Hepatocyte (in vitro differentiated cells): ENCODE measurements at regions not wholly inside any gene's neighbourhood (a gene's known extent, or its start where the extent isn't known, plus 50 kb on each side); places are given as distances from the start of the nearest gene placed in this dataset.

Experiments used
- DNase-seq: peaks from one replicate; pipeline ENCODE4 v3.0.0-alpha.2; 2016; ENCODE audit warnings: low spot score
- H2AFZ ChIP-seq: fragments of 200-600 bp; sonication (generic); 2 replicates; pipeline ENCODE4 v1.6.0; 2016; ENCODE audit warnings: antibody characterized with exemption, mild to moderate bottlenecking
- H3K27ac ChIP-seq: fragments of 200-600 bp; sonication (generic); 2 replicates; pipeline ENCODE4 v1.5.1; 2016; ENCODE audit warnings: mild to moderate bottlenecking
- H3K27me3 ChIP-seq: fragments of 200-600 bp; sonication (generic); 2 replicates; pipeline ENCODE4 v1.6.1; 2016
- H3K36me3 ChIP-seq: fragments of 200-600 bp; sonication (generic); replicated peaks from 2 replicates; pipeline ENCODE4 v1.5.1; 2016; ENCODE audit warnings: low read depth; ENCODE audit not compliant: insufficient read depth
- H3K4me1 ChIP-seq: fragments of 200-600 bp; sonication (generic); 2 replicates; pipeline ENCODE4 v1.5.1; 2016; ENCODE audit warnings: mild to moderate bottlenecking, moderate library complexity; ENCODE audit not compliant: insufficient read depth
- H3K4me2 ChIP-seq: fragments of 200-600 bp; sonication (generic); 2 replicates; pipeline ENCODE4 v1.6.0; 2016
- H3K4me3 ChIP-seq: fragments of 200-600 bp; sonication (generic); 2 replicates; pipeline ENCODE4 v1.5.1; 2016; ENCODE audit warnings: mild to moderate bottlenecking
- H3K79me2 ChIP-seq: fragments of 200-600 bp; sonication (generic); 2 replicates; pipeline ENCODE4 v1.6.0; 2017; ENCODE audit warnings: mild to moderate bottlenecking
- H3K9me2 ChIP-seq: fragments of 200-600 bp; sonication (generic); replicated peaks from 2 replicates; pipeline ENCODE4 v1.6.0; 2017; ENCODE audit warnings: mild to moderate bottlenecking; ENCODE audit not compliant: insufficient read depth
- H3K9me3 ChIP-seq: fragments of 200-600 bp; sonication (generic); 2 replicates; pipeline ENCODE4 v1.5.1; 2016; ENCODE audit warnings: low read depth, mild to moderate bottlenecking
- H4K20me1 ChIP-seq: fragments of 200-600 bp; sonication (generic); 2 replicates; pipeline ENCODE4 v1.6.0; 2016; ENCODE audit warnings: mild to moderate bottlenecking; ENCODE audit not compliant: insufficient read depth, poor library complexity, severe bottlenecking
- EZH2 ChIP-seq: fragments of 200-600 bp; sonication (generic); IDR thresholded peaks from 2 replicates; pipeline ENCODE4 v1.6.1; 2016; ENCODE audit warnings: antibody characterized with exemption, mild to moderate bottlenecking, borderline replicate concordance
- EZH2phosphoT487 ChIP-seq: fragments of 200-600 bp; sonication (generic); IDR thresholded peaks from one replicate; pipeline ENCODE4 v1.6.1; 2018; ENCODE audit warnings: antibody characterized with exemption, mild to moderate bottlenecking, low read depth, moderate library complexity; ENCODE audit not compliant: unreplicated experiment, severe bottlenecking
- WGBS: methylation state at CpG from one replicate; pipeline ENCODE4 v1.1.6; 2016; ENCODE audit warnings: low lambda C conversion rate; ENCODE audit errors: missing lambda C conversion rate; 5-methylcytosine and 5-hydroxymethylcytosine counted together
- TF ChIP-seq, protein P1 (sequence below): fragments of 200-600 bp; sonication (generic); IDR thresholded peaks from 2 replicates; pipeline ENCODE4 v1.5.1; 2016; ENCODE audit warnings: antibody characterized with exemption, mild to moderate bottlenecking; ENCODE audit not compliant: poor library complexity

DNA sequence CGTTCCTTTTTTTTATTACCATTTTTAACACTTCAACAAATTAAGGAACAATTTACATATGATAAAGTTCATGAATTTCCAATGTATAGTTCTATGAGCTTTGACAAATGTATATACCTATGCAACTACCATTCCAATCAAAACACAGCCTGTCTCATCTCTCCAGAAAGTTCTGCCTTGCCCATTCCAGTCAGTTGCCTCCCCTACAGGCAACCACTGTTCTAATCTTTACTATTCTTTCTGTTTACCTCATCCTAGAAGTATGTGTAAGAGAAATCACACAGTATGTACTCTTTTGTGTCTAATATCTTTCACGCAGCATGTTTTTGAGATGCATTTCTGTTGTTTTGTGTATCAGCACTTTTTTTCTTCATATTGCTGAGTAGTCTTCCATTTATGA lies 224.9 kb downstream of the KIT start:
- no peak overlapping the region for H3K27ac ChIP-seq
- H3K9me2 ChIP-seq = no peaks in the 10 kb centered on the region
- H4K20me1 ChIP-seq = no peaks in the 10 kb centered on the region
- no peak overlapping the region for H3K4me3 ChIP-seq
- no peak for DNase-seq
- no peaks in the 10 kb centered on the region for H3K4me1 ChIP-seq
- H3K79me2 ChIP-seq = no peaks in the 10 kb centered on the region
- H3K9me3 ChIP-seq = no peaks in the 10 kb centered on the region
- H3K27me3 ChIP-seq = no peaks in the 10 kb centered on the region
- WGBS = 46% methylated on average over 2 of the region's 2 CpGs
- no peak overlapping the region for H3K4me2 ChIP-seq
- H3K36me3 ChIP-seq = no peaks in the 10 kb centered on the region
- TF ChIP-seq EZH2 = no peak
- TF ChIP-seq, protein P1, sequence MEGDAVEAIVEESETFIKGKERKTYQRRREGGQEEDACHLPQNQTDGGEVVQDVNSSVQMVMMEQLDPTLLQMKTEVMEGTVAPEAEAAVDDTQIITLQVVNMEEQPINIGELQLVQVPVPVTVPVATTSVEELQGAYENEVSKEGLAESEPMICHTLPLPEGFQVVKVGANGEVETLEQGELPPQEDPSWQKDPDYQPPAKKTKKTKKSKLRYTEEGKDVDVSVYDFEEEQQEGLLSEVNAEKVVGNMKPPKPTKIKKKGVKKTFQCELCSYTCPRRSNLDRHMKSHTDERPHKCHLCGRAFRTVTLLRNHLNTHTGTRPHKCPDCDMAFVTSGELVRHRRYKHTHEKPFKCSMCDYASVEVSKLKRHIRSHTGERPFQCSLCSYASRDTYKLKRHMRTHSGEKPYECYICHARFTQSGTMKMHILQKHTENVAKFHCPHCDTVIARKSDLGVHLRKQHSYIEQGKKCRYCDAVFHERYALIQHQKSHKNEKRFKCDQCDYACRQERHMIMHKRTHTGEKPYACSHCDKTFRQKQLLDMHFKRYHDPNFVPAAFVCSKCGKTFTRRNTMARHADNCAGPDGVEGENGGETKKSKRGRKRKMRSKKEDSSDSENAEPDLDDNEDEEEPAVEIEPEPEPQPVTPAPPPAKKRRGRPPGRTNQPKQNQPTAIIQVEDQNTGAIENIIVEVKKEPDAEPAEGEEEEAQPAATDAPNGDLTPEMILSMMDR = peak; percentile 1
- no peak for TF ChIP-seq EZH2phosphoT487
- no peak overlapping the region for H2AFZ ChIP-seq

DNA sequence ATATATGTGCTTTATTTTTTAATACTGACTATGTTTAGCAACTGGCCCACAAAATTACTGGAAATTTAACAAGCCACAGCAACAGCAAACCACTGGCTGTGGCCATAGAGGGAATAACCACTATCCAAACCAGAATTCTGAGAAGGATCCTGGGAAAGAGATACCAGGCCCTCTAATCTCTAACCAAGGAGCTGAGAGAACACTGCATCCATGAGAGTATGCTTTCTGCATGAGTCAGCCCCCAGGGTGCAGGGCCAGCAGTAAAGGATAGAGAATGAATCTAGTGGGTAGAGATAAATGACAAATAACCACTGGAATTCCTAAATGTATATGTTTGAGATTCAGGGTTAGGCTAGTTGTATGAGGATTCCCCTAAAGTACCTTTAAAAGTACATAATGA lies 221.8 kb downstream of the KIT start:
- Histone ChIP-seq H3K27me3 (no peaks in the 10 kb centered on the region), H3K27ac (no peak overlapping the region), H3K9me3 (no peaks in the 10 kb centered on the region), H3K4me1 (no peaks in the 10 kb centered on the region), H3K4me3 (no peak overlapping the region), H3K4me2 (no peak overlapping the region), H2AFZ (no peak overlapping the region), H4K20me1 (no peaks in the 10 kb centered on the region), H3K9me2 (no peaks in the 10 kb centered on the region), H3K79me2 (no peaks in the 10 kb centered on the region), H3K36me3 (no peaks in the 10 kb centered on the region)
- TF ChIP-seq, protein P1 = no peak
- TF ChIP-seq EZH2 = no peak
- no peak for TF ChIP-seq EZH2phosphoT487
- DNase-seq = peak; percentile 26

DNA sequence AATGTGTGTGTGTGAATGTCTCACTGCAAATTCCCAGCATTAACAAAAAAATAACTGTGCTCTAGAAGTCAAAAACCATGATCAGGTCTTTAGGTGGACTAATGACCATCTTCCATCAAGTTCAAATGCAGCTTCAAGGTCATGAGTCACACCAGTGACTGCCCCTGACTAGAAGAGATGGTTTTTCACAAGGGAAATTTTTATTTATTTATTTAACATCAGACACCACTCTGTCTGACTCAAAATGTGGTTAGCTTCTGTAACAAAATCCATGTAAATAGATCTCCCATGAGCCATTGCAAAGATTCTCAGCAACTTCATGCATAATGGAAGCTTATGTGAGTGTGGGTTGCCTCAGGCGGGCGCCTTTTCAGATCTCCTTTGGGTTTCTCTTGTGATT lies 219.2 kb downstream of the KIT start:
- no peaks in the 10 kb centered on the region for H3K9me3 ChIP-seq
- DNase-seq = no peak
- 88% methylated on average over 2 of the region's 2 CpGs for whole genome bisulfite sequencing
- H3K4me2 ChIP-seq = no peak overlapping the region
- H3K9me2 ChIP-seq = no peaks in the 10 kb centered on the region
- H2AFZ ChIP-seq = no peak overlapping the region
- H4K20me1 ChIP-seq = no peaks in the 10 kb centered on the region
- no peaks in the 10 kb centered on the region for H3K27me3 ChIP-seq
- H3K4me3 ChIP-seq = no peak overlapping the region
- H3K4me1 ChIP-seq = no peaks in the 10 kb centered on the region
- H3K27ac ChIP-seq = no peak overlapping the region
- no peaks in the 10 kb centered on the region for H3K36me3 ChIP-seq
- H3K79me2 ChIP-seq = no peaks in the 10 kb centered on the region
- no peak for TF ChIP-seq EZH2
- TF ChIP-seq EZH2phosphoT487 = no peak
- TF ChIP-seq, protein P1 = no peak

DNA sequence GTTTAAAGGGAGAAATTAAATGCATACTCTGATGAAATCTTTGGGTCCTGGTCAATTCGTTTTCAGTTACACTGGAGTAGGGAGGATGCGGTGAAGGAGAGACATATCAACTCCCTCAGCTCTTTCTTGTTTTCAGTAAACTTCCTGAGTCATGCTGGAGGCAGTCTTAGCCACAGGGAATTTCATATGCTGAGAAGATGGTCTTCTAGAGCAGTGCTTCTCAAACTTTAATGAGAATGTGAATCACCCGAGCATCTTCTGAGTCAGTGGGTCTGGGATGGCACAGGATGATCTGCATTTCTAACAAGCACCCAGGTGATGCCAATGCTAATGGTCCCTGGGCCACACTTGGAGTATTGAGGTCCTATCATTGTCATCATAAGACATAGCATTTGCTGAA lies 214.5 kb downstream of the KIT start:
- H4K20me1 ChIP-seq = no peaks in the 10 kb centered on the region
- no peak overlapping the region for H3K4me2 ChIP-seq
- no peaks in the 10 kb centered on the region for H3K9me2 ChIP-seq
- no peak overlapping the region for H2AFZ ChIP-seq
- TF ChIP-seq, protein P1 = no peak
- TF ChIP-seq EZH2phosphoT487 (no peak), EZH2 (no peak)
- no peak overlapping the region for H3K27ac ChIP-seq
- no peaks in the 10 kb centered on the region for H3K9me3 ChIP-seq
- H3K36me3 ChIP-seq = no peaks in the 10 kb centered on the region
- no peak for DNase-seq
- no peaks in the 10 kb centered on the region for H3K4me1 ChIP-seq
- H3K79me2 ChIP-seq = no peaks in the 10 kb centered on the region
- WGBS = 75% methylated on average over 3 of the region's 3 CpGs
- H3K27me3 ChIP-seq = no peaks in the 10 kb centered on the region
- H3K4me3 ChIP-seq = no peak overlapping the region
